KMS-11 (cell line): ENCODE measurements at regions not wholly inside any gene's neighbourhood (a gene's known extent, or its start where the extent isn't known, plus 50 kb on each side); places are given as distances from the start of the nearest gene placed in this dataset.

Experiments
- H2AFZ ChIP-seq: fragments of 200-600 bp; sonication (generic); 2 replicates; pipeline ENCODE4 v1.6.1; 2016; ENCODE audit warnings: antibody characterized with exemption, mixed run types, low read depth
- H3K27ac ChIP-seq: fragments of 200-600 bp; sonication (generic); 2 replicates; pipeline ENCODE4 v1.6.1; 2016; ENCODE audit warnings: mild to moderate bottlenecking, mixed run types
- H3K27me3 ChIP-seq: fragments of 200-600 bp; sonication (generic); 2 replicates; pipeline ENCODE4 v1.6.1; 2017; ENCODE audit warnings: mild to moderate bottlenecking, low read depth, mixed run types, moderate library complexity; ENCODE audit not compliant: insufficient read depth
- H3K36me3 ChIP-seq: fragments of 200-600 bp; sonication (generic); 2 replicates; pipeline ENCODE4 v1.6.1; 2017; ENCODE audit warnings: mild to moderate bottlenecking, mixed run types; ENCODE audit not compliant: insufficient read depth
- H3K4me1 ChIP-seq: fragments of 200-600 bp; sonication (generic); 2 replicates; pipeline ENCODE4 v1.6.1; 2016; ENCODE audit warnings: mild to moderate bottlenecking, low read depth, mixed run types; ENCODE audit not compliant: poor library complexity, severe bottlenecking
- H3K4me2 ChIP-seq: fragments of 200-600 bp; sonication (generic); 2 replicates; pipeline ENCODE4 v1.7.0; 2016; ENCODE audit warnings: mild to moderate bottlenecking, mixed run types
- H3K4me3 ChIP-seq: fragments of 200-600 bp; sonication (generic); IDR thresholded peaks from 2 replicates; pipeline ENCODE4 v1.6.1; 2017; ENCODE audit warnings: low read depth, low read length, mixed read lengths; ENCODE audit not compliant: insufficient read depth
- H3K79me2 ChIP-seq: fragments of 200-600 bp; sonication (generic); 2 replicates; pipeline ENCODE4 v1.6.1; 2016; ENCODE audit warnings: low read depth, mixed run types; ENCODE audit not compliant: insufficient read depth
- H3K9ac ChIP-seq: fragments of 200-600 bp; sonication (generic); 2 replicates; pipeline ENCODE4 v1.6.1; 2016; ENCODE audit warnings: mild to moderate bottlenecking, mixed run types
- H4K20me1 ChIP-seq: fragments of 200-600 bp; sonication (generic); 2 replicates; pipeline ENCODE4 v1.6.1; 2016; ENCODE audit warnings: mild to moderate bottlenecking, mixed run types; ENCODE audit not compliant: insufficient read depth
- TF ChIP-seq, protein P1 (sequence below): fragments of 200-600 bp; sonication (generic); conservative IDR thresholded peaks from 2 replicates; pipeline ENCODE4 v1.6.1; 2017; ENCODE audit warnings: low read depth, mild to moderate bottlenecking, antibody characterized with exemption, low read length, moderate library complexity, mixed read lengths

- no peaks in the 10 kb centered on the region for H4K20me1 ChIP-seq
- H3K9ac ChIP-seq: no peak overlapping the region
- H3K27me3 ChIP-seq: no peaks in the 10 kb centered on the region
- H3K4me2 ChIP-seq: no peak overlapping the region
- no peak overlapping the region for H3K27ac ChIP-seq
- H3K79me2 ChIP-seq: no peaks in the 10 kb centered on the region
- no peak overlapping the region for H3K4me3 ChIP-seq
- no peak overlapping the region for H2AFZ ChIP-seq
- TF ChIP-seq, protein P1, sequence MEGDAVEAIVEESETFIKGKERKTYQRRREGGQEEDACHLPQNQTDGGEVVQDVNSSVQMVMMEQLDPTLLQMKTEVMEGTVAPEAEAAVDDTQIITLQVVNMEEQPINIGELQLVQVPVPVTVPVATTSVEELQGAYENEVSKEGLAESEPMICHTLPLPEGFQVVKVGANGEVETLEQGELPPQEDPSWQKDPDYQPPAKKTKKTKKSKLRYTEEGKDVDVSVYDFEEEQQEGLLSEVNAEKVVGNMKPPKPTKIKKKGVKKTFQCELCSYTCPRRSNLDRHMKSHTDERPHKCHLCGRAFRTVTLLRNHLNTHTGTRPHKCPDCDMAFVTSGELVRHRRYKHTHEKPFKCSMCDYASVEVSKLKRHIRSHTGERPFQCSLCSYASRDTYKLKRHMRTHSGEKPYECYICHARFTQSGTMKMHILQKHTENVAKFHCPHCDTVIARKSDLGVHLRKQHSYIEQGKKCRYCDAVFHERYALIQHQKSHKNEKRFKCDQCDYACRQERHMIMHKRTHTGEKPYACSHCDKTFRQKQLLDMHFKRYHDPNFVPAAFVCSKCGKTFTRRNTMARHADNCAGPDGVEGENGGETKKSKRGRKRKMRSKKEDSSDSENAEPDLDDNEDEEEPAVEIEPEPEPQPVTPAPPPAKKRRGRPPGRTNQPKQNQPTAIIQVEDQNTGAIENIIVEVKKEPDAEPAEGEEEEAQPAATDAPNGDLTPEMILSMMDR: no peak
- no peaks in the 10 kb centered on the region for H3K4me1 ChIP-seq
- H3K36me3 ChIP-seq: no peaks in the 10 kb centered on the region
Observed at GRCh38 chr2:14925471-14925870, 293.0 kb downstream of the LRATD1 start.

DNA sequence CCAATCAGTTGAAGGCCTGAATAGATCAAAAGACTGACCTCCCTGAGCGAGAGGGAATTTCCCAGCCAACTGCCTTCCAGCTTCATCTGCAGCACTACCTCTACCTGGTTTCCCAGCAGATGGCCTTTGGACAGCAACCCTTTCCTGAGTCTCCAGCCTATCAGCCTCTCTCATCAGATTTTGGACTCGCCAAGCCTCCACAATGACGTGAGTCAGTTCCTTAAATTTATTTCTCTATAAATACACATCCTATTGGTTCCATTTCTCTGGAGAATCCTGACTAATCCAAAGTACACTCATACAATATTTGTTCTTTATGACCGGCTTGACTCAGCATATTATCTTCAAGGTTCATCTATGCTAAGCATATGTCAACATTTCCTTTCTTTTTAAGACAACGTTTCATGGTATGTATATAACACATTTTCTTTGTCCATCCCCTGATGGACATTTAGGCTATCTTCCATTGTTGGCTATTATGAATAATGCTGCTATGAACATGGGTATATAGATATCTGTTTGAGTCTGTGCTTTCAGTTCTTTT is 294.6 kb downstream of the LRATD1 start:
- Histone ChIP-seq H3K27ac (no peak overlapping the region), H3K4me1 (no peaks in the 10 kb centered on the region), H2AFZ (no peak overlapping the region), H3K9ac (no peak overlapping the region), H3K4me2 (no peak overlapping the region), H3K36me3 (no peaks in the 10 kb centered on the region), H3K79me2 (no peaks in the 10 kb centered on the region), H4K20me1 (no peaks in the 10 kb centered on the region), H3K27me3 (no peaks in the 10 kb centered on the region), H3K4me3 (no peak overlapping the region)
- TF ChIP-seq, protein P1: no peak

GRCh38 chr2:14928056-14928455 is 295.5 kb downstream of the LRATD1 start:
- Histone ChIP-seq H4K20me1 (no peaks in the 10 kb centered on the region), H3K36me3 (no peaks in the 10 kb centered on the region), H2AFZ (no peak overlapping the region), H3K79me2 (no peaks in the 10 kb centered on the region), H3K4me3 (no peak overlapping the region), H3K4me2 (no peak overlapping the region), H3K9ac (no peak overlapping the region), H3K27ac (no peak overlapping the region), H3K27me3 (no peaks in the 10 kb centered on the region), H3K4me1 (no peaks in the 10 kb centered on the region)
- TF ChIP-seq, protein P1: no peak

DNA sequence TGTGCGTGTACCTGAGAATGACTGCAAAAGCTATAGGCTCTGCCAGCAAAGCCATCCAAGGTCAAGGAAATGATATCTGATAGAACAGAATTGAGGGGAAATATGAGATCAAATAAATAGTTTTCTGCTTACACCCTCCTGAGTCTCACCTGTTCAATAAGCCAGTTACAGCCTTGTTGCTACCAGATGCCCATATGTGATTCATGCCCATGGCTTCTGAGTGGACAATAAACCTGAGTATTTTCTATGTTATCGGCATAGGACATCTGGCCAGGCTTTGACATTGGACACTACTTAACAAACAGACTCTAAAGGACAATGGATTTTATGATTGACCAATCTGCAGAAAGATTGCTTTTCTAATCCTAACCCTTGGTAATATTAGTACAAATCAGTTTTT is 297.9 kb downstream of the LRATD1 start:
- Histone ChIP-seq H3K79me2 (no peaks in the 10 kb centered on the region), H3K4me3 (no peak overlapping the region), H3K27me3 (no peaks in the 10 kb centered on the region), H3K4me2 (no peak overlapping the region), H3K36me3 (no peaks in the 10 kb centered on the region), H3K27ac (no peak overlapping the region), H3K4me1 (no peaks in the 10 kb centered on the region), H2AFZ (no peak overlapping the region), H4K20me1 (no peaks in the 10 kb centered on the region), H3K9ac (no peak overlapping the region)
- TF ChIP-seq, protein P1: no peak

GRCh38 chr2:14932285-14932684 is 299.8 kb downstream of the LRATD1 start:
- TF ChIP-seq, protein P1: no peak
- Histone ChIP-seq H3K27me3 (no peaks in the 10 kb centered on the region), H3K4me1 (no peaks in the 10 kb centered on the region), H3K9ac (no peak overlapping the region), H3K36me3 (no peaks in the 10 kb centered on the region), H2AFZ (no peak overlapping the region), H3K27ac (no peak overlapping the region), H3K4me2 (no peak overlapping the region), H4K20me1 (no peaks in the 10 kb centered on the region), H3K79me2 (no peaks in the 10 kb centered on the region), H3K4me3 (no peak overlapping the region)
